Fibroblast of the aortic adventitia (primary cell): ENCODE measurements at regions not wholly inside any gene's neighbourhood (a gene's known extent, or its start where the extent isn't known, plus 50 kb on each side); places are given as distances from the start of the nearest gene placed in this dataset.
A peak's percentile ranks its signal among the peaks of the same experiment; 100 is the strongest.

Source experiments
- DNase-seq: peaks from one replicate; pipeline ENCODE4 v3.0.0-alpha.2; 2010; ENCODE audit warnings: low read depth
- H3K4me3 ChIP-seq: 2 replicates; pipeline ENCODE4 v1.5.1; 2011; ENCODE audit warnings: low read depth, mild to moderate bottlenecking, control low read depth, low read length, moderate library complexity
- CTCF ChIP-seq: IDR thresholded peaks from 2 replicates; pipeline ENCODE4 v1.5.1; 2011; ENCODE audit warnings: mild to moderate bottlenecking, low read length, control low read depth, inconsistent platforms; ENCODE audit not compliant: insufficient read depth

- no peak for DNase-seq
- TF ChIP-seq CTCF = no peak
Observed at GRCh38 chr1:199799116-199799515, 228.4 kb upstream of the NR5A2 start.

GRCh38 chr1:199804526-199804925 lies 223.0 kb upstream of the NR5A2 start:
- H3K4me3 ChIP-seq = no peak overlapping the region
- TF ChIP-seq CTCF = no peak
- no peak for DNase-seq

More at GRCh38 chr1:199799116-199799515, 228.4 kb upstream of the NR5A2 start:
- no peak overlapping the region for H3K4me3 ChIP-seq

- H3K4me3 ChIP-seq = no peak overlapping the region
- no peak for TF ChIP-seq CTCF
- DNase-seq = peak; percentile 19
Observed at GRCh38 chr1:199808110-199808870, 219.2 kb upstream of the NR5A2 start.

GRCh38 chr1:199809311-199809710 lies 218.2 kb upstream of the NR5A2 start:
- no peak for TF ChIP-seq CTCF
- DNase-seq = no peak
- H3K4me3 ChIP-seq = no peak overlapping the region

- TF ChIP-seq CTCF = no peak
- no peak overlapping the region for H3K4me3 ChIP-seq
- no peak for DNase-seq
Observed at GRCh38 chr1:199811163-199811562, 216.3 kb upstream of the NR5A2 start.

- H3K4me3 ChIP-seq = no peak overlapping the region
- no peak for DNase-seq
- no peak for TF ChIP-seq CTCF
Observed at GRCh38 chr1:199813198-199813597, 214.3 kb upstream of the NR5A2 start.

- H3K4me3 ChIP-seq = no peak overlapping the region
- TF ChIP-seq CTCF = no peak
- DNase-seq = no peak
Observed at GRCh38 chr1:199815947-199816346, 211.6 kb upstream of the NR5A2 start.
